PC-3 (cell line): ENCODE measurements at regions not wholly inside any gene's neighbourhood (a gene's known extent, or its start where the extent isn't known, plus 50 kb on each side); places are given as distances from the start of the nearest gene placed in this dataset.

Source experiments
- CTCF ChIP-seq: fragments of 300-600 bp; sonication (generic); conservative IDR thresholded peaks from 2 replicates; pipeline ENCODE4 v1.5.1; 2017; ENCODE audit warnings: antibody characterized with exemption, low read depth, mild to moderate bottlenecking, low read length
- EZH2 ChIP-seq: fragments of 300-600 bp; sonication (generic); IDR thresholded peaks from one replicate; pipeline ENCODE4 v1.6.1; 2017; ENCODE audit warnings: antibody characterized with exemption, mild to moderate bottlenecking, low read length; ENCODE audit not compliant: unreplicated experiment

GRCh38 chr18:70489571-70489970 is 200.7 kb downstream of the SOCS6 start:
- no peak for TF ChIP-seq EZH2
- no peak for TF ChIP-seq CTCF
